ENCODE measurements at regions not wholly inside any gene's neighbourhood (a gene's known extent, or its start where the extent isn't known, plus 50 kb on each side); places are given as distances from the start of the nearest gene placed in this dataset.
A peak's percentile ranks its signal among the peaks of the same experiment; 100 is the strongest.

DNA sequence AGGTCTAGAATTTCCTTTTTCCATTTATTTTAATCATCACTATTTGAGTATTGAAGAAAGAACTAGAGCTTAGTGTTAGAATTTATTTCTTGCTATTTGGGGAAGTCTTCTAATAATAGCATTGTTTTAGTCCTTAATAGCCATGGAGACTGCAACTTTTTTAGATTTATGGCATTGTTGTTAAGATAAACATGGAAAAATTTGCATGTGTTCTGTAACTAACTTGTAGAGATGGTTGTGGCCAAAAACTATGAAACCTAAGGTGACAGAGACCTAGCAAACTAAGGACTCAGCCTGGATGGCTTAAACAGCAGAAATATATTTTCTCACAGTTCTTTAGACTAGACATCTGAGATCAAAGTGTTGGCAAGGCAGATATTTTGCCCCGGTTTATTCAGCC, 246.4 kb downstream of the SPRY2 start:
- Histone ChIP-seq H4K20me1 (replicated peaks; ENCODE audit: insufficient read depth) (no peaks in the 10 kb centered on the region), H2AFZ (no peak overlapping the region), H3K36me3 (ENCODE audit: insufficient read depth) (no peaks in the 10 kb centered on the region), H3K27me3 (ENCODE audit: insufficient read depth) (no peaks in the 10 kb centered on the region), H3K79me2 (replicated peaks; ENCODE audit: insufficient read depth) (no peaks in the 10 kb centered on the region), H3K4me1 (ENCODE audit: insufficient read depth) (0 out of 2 replicates have a peak, but pooled peaks cover 4% of the 10 kb centered on the region), H3F3A (replicated peaks; ENCODE audit: low read depth) (no peaks in the 10 kb centered on the region), H3K27ac (ENCODE audit: low read depth) (no peak overlapping the region), H3K4me3 (no peak overlapping the region), H3K9me2 (ENCODE audit: insufficient read depth) (no peaks in the 10 kb centered on the region; the same call in 1 of the 2 replicates), H3K4me2 (no peak overlapping the region)
- no peak overlapping the region for H3K27ac Mint-ChIP-seq
- H3K4me3 Mint-ChIP-seq: no peak overlapping the region
- TF ChIP-seq STAT1 (IDR thresholded peaks at IDR 0.05; ENCODE audit: unreplicated experiment) (no peak), EZH2 (IDR thresholded peaks at IDR 0.05; ENCODE audit: low read depth, unreplicated experiment) (no peak), POLR2AphosphoS5 (IDR thresholded peaks at IDR 0.05; ENCODE audit: low read depth) (no peak), JUNB (IDR thresholded peaks at IDR 0.05; ENCODE audit: unreplicated experiment) (no peak), CREB1 (CRISPR knock-in tag; IDR thresholded peaks at IDR 0.05; ENCODE audit: low read depth) (no peak), NANOG (IDR thresholded peaks at IDR 0.05; ENCODE audit: borderline replicate concordance) (no peak), ZNF114 (CRISPR knock-in tag; IDR thresholded peaks at IDR 0.05) (no peak), ZNF331 (CRISPR knock-in tag; IDR thresholded peaks at IDR 0.05; ENCODE audit: low read depth) (no peak), EZH2phosphoT487 (IDR thresholded peaks at IDR 0.05; ENCODE audit: unreplicated experiment) (no peak)
- TF ChIP-seq, protein P1, sequence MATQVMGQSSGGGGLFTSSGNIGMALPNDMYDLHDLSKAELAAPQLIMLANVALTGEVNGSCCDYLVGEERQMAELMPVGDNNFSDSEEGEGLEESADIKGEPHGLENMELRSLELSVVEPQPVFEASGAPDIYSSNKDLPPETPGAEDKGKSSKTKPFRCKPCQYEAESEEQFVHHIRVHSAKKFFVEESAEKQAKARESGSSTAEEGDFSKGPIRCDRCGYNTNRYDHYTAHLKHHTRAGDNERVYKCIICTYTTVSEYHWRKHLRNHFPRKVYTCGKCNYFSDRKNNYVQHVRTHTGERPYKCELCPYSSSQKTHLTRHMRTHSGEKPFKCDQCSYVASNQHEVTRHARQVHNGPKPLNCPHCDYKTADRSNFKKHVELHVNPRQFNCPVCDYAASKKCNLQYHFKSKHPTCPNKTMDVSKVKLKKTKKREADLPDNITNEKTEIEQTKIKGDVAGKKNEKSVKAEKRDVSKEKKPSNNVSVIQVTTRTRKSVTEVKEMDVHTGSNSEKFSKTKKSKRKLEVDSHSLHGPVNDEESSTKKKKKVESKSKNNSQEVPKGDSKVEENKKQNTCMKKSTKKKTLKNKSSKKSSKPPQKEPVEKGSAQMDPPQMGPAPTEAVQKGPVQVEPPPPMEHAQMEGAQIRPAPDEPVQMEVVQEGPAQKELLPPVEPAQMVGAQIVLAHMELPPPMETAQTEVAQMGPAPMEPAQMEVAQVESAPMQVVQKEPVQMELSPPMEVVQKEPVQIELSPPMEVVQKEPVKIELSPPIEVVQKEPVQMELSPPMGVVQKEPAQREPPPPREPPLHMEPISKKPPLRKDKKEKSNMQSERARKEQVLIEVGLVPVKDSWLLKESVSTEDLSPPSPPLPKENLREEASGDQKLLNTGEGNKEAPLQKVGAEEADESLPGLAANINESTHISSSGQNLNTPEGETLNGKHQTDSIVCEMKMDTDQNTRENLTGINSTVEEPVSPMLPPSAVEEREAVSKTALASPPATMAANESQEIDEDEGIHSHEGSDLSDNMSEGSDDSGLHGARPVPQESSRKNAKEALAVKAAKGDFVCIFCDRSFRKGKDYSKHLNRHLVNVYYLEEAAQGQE (IDR thresholded peaks at IDR 0.05; ENCODE audit: unreplicated experiment): no peak
- TF ChIP-seq, protein P2, sequence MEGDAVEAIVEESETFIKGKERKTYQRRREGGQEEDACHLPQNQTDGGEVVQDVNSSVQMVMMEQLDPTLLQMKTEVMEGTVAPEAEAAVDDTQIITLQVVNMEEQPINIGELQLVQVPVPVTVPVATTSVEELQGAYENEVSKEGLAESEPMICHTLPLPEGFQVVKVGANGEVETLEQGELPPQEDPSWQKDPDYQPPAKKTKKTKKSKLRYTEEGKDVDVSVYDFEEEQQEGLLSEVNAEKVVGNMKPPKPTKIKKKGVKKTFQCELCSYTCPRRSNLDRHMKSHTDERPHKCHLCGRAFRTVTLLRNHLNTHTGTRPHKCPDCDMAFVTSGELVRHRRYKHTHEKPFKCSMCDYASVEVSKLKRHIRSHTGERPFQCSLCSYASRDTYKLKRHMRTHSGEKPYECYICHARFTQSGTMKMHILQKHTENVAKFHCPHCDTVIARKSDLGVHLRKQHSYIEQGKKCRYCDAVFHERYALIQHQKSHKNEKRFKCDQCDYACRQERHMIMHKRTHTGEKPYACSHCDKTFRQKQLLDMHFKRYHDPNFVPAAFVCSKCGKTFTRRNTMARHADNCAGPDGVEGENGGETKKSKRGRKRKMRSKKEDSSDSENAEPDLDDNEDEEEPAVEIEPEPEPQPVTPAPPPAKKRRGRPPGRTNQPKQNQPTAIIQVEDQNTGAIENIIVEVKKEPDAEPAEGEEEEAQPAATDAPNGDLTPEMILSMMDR (conservative IDR thresholded peaks at IDR 0.05; ENCODE audit: low read depth in 2 of 2): no peak
- H3K4me1 Mint-ChIP-seq: peaks cover 12% of the 10 kb centered on the region; the same call in 2 of the 3 replicates
- H3K27me3 Mint-ChIP-seq (ENCODE audit: insufficient read depth, low read depth, poor library complexity): no peaks in the 10 kb centered on the region
- H3K36me3 Mint-ChIP-seq (ENCODE audit: low read depth): no peaks in the 10 kb centered on the region
- no peak for DNase-seq (ENCODE audit: low spot score)
- no peak for ATAC-seq
- H3K9me3 Mint-ChIP-seq: no peaks in the 10 kb centered on the region

DNA sequence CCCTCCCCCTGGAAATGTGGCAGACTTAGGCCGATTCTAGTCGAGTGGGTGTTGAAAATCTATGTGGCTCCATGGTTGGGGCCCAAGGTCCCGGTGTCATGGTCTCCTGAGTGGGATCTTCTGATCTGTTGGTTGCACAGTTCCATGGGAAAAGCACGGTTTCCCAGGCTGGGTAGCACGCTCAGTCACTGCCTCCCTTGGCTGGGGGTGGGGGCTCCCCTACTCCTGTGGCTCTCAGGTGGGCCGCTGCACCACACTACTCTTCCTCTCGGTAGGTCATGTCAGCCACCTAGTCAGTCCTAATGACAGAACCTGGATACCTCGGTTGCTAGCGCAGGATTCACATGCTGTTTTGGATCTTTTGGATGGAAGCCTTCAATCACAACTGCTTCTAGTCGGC, 247.0 kb downstream of the SPRY2 start:
- no peaks in the 10 kb centered on the region for H3F3A ChIP-seq (replicated peaks; ENCODE audit: low read depth)
- no peak overlapping the region for H3K27ac Mint-ChIP-seq
- H3K4me3 ChIP-seq: no peak overlapping the region
- no peak for ATAC-seq
- no peak overlapping the region for H3K4me2 ChIP-seq
- H2AFZ ChIP-seq: peak overlapping the region; percentile 39; the same call in 1 of the 2 replicates
- peaks cover 2% of the 10 kb centered on the region for H3K27me3 Mint-ChIP-seq (ENCODE audit: insufficient read depth, low read depth, poor library complexity)
- H3K79me2 ChIP-seq (replicated peaks; ENCODE audit: insufficient read depth): no peaks in the 10 kb centered on the region
- H3K9me3 Mint-ChIP-seq: no peaks in the 10 kb centered on the region
- H3K9me2 ChIP-seq (ENCODE audit: insufficient read depth): peaks cover 5% of the 10 kb centered on the region; the same call in 1 of the 2 replicates
- no peaks in the 10 kb centered on the region for H3K27me3 ChIP-seq (ENCODE audit: insufficient read depth)
- peaks cover 12% of the 10 kb centered on the region; the same call in 2 of the 3 replicates for H3K4me1 Mint-ChIP-seq
- no peaks in the 10 kb centered on the region for H3K36me3 Mint-ChIP-seq (ENCODE audit: low read depth)
- no peaks in the 10 kb centered on the region for H4K20me1 ChIP-seq (replicated peaks; ENCODE audit: insufficient read depth)
- 0 out of 2 replicates have a peak, but pooled peaks cover 4% of the 10 kb centered on the region for H3K4me1 ChIP-seq (ENCODE audit: insufficient read depth)
- H3K27ac ChIP-seq (ENCODE audit: low read depth): no peak overlapping the region
- H3K4me3 Mint-ChIP-seq: no peak overlapping the region
- H3K36me3 ChIP-seq (ENCODE audit: insufficient read depth): no peaks in the 10 kb centered on the region
- no peak for DNase-seq (ENCODE audit: low spot score)
- TF ChIP-seq, protein P1 (IDR thresholded peaks at IDR 0.05; ENCODE audit: unreplicated experiment): no peak
- no peak for TF ChIP-seq ZNF331 (CRISPR knock-in tag; IDR thresholded peaks at IDR 0.05; ENCODE audit: low read depth)
- TF ChIP-seq NANOG (IDR thresholded peaks at IDR 0.05; ENCODE audit: borderline replicate concordance): no peak

All from GM23338 (cell line).